SU-DHL-6 (cell line): ENCODE measurements at regions not wholly inside any gene's neighbourhood (a gene's known extent, or its start where the extent isn't known, plus 50 kb on each side); places are given as distances from the start of the nearest gene placed in this dataset.

ENCODE experiments used
- H2AFZ ChIP-seq: fragments of 200-600 bp; sonication (generic); 2 replicates; pipeline ENCODE4 v1.6.1; 2014; ENCODE audit warnings: low read depth, mild to moderate bottlenecking, moderate library complexity, mixed read lengths, antibody characterized with exemption, low read length; ENCODE audit not compliant: severe bottlenecking
- H3F3A ChIP-seq: fragments of 200-600 bp; shearing (Covaris generic); 2 replicates; pipeline ENCODE4 v1.6.0; 2016; ENCODE audit warnings: antibody characterized with exemption, mild to moderate bottlenecking; ENCODE audit not compliant: insufficient read depth
- H3K27ac ChIP-seq: fragments of 200-600 bp; sonication (generic); 2 replicates; pipeline ENCODE4 v1.5.1; 2016; ENCODE audit warnings: low read depth, mild to moderate bottlenecking, low read length, moderate library complexity, mixed read lengths
- H3K27me3 ChIP-seq: fragments of 200-600 bp; sonication (generic), shearing (Covaris generic); 2 replicates; pipeline ENCODE4 v1.6.0; 2014; ENCODE audit warnings: mild to moderate bottlenecking, low read length
- H3K36me3 ChIP-seq: fragments of 200-600 bp; sonication (generic); 2 replicates; pipeline ENCODE4 v1.6.1; 2014; ENCODE audit warnings: mild to moderate bottlenecking, low read length, mixed read lengths
- H3K4me2 ChIP-seq: fragments of 300-600, 200-600 bp; shearing (Covaris generic), sonication (generic); 2 replicates; pipeline ENCODE4 v1.6.0; 2014; ENCODE audit warnings: low read length, low read depth, mild to moderate bottlenecking; ENCODE audit not compliant: poor library complexity, severe bottlenecking
- H3K4me3 ChIP-seq: fragments of 200-600 bp; sonication (generic); 2 replicates; pipeline ENCODE4 v1.5.1; 2014; ENCODE audit warnings: antibody characterized with exemption, low read length, mild to moderate bottlenecking, mixed read lengths; ENCODE audit not compliant: insufficient read depth, poor library complexity, severe bottlenecking
- H3K79me2 ChIP-seq: fragments of 200-600 bp; sonication (generic); 2 replicates; pipeline ENCODE4 v1.6.1; 2014; ENCODE audit warnings: mild to moderate bottlenecking, low read length, moderate library complexity; ENCODE audit not compliant: insufficient read depth
- H3K9ac ChIP-seq: fragments of 200-600 bp; sonication (generic); 2 replicates; pipeline ENCODE4 v1.7.0; 2014; ENCODE audit warnings: mild to moderate bottlenecking, low read length
- H3K9me2 ChIP-seq: fragments of 200-600 bp; sonication (generic); replicated peaks from 2 replicates; pipeline ENCODE4 v1.6.1; 2014; ENCODE audit warnings: low read length; ENCODE audit not compliant: insufficient read depth
- H3K9me3 ChIP-seq: fragments of 200-600 bp; sonication (generic); 2 replicates; pipeline ENCODE4 v1.6.1; 2014; ENCODE audit warnings: low read length, mixed read lengths; ENCODE audit not compliant: insufficient read depth
- H4K20me1 ChIP-seq: fragments of 200-600 bp; sonication (generic); 2 replicates; pipeline ENCODE4 v1.6.1; 2014; ENCODE audit warnings: low read depth, mild to moderate bottlenecking, antibody characterized with exemption, low read length, moderate library complexity, mixed read lengths
- CTCF ChIP-seq: fragments of 200-600 bp; sonication (generic); IDR thresholded peaks from one replicate; pipeline ENCODE4 v1.5.1; 2017; ENCODE audit warnings: antibody characterized with exemption, mild to moderate bottlenecking, low read length, moderate library complexity; ENCODE audit not compliant: insufficient read depth, poor library complexity, severe bottlenecking
- EZH2phosphoT487 ChIP-seq: fragments of 200-600 bp; sonication (generic), shearing (Covaris generic); conservative IDR thresholded peaks from 2 replicates; pipeline ENCODE4 v1.6.1; 2018; ENCODE audit warnings: mild to moderate bottlenecking, antibody characterized with exemption, low read length, moderate library complexity, mixed read lengths

DNA sequence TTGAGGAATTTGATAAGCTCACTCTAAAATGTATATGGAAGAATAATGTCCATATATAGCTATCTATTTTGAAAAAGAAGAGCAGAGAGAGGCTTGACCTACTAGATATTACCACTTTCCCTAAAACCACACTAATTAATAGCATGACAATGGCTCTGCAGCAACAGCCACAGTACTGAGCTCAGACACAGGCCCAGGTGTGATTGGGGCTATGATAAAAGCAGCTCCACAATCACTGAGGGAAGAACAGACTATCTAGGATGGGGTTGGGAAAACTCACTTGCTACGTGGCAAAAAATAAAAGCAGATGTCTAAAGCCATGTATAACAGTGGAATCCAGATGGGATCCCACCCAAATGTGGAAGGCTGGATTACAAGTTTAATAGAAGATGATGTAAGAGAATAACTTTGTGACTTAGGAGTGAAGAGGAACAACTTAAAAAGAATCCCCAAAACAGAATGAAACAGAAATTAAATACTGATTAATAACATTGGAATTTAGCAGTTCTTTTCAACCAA lies 80.8 kb upstream of the RAB4A start:
- no peak overlapping the region for H2AFZ ChIP-seq
- no peaks in the 10 kb centered on the region for H3K27me3 ChIP-seq
- TF ChIP-seq CTCF (no peak), EZH2phosphoT487 (no peak)
- H3F3A ChIP-seq, result no peaks in the 10 kb centered on the region
- no peak overlapping the region for H3K4me2 ChIP-seq
- no peaks in the 10 kb centered on the region for H3K36me3 ChIP-seq
- H3K79me2 ChIP-seq, result no peaks in the 10 kb centered on the region
- no peaks in the 10 kb centered on the region for H3K9me3 ChIP-seq
- H3K9me2 ChIP-seq, result no peaks in the 10 kb centered on the region
- no peak overlapping the region for H3K9ac ChIP-seq
- H3K27ac ChIP-seq, result no peak overlapping the region
- no peaks in the 10 kb centered on the region for H4K20me1 ChIP-seq
- no peak overlapping the region for H3K4me3 ChIP-seq

GRCh38 chr1:229191066-229191674 lies 79.7 kb upstream of the RAB4A start:
- no peaks in the 10 kb centered on the region for H3K79me2 ChIP-seq
- no peak overlapping the region for H3K9ac ChIP-seq
- H3F3A ChIP-seq, result no peaks in the 10 kb centered on the region
- no peak overlapping the region for H2AFZ ChIP-seq
- H3K4me2 ChIP-seq, result no peak overlapping the region
- no peaks in the 10 kb centered on the region for H3K36me3 ChIP-seq
- H3K27ac ChIP-seq, result no peak overlapping the region
- TF ChIP-seq CTCF, result no peak
- H3K27me3 ChIP-seq, result no peaks in the 10 kb centered on the region
- H4K20me1 ChIP-seq, result no peaks in the 10 kb centered on the region
- H3K9me3 ChIP-seq, result no peaks in the 10 kb centered on the region
- H3K9me2 ChIP-seq, result no peaks in the 10 kb centered on the region
- H3K4me3 ChIP-seq, result no peak overlapping the region

DNA sequence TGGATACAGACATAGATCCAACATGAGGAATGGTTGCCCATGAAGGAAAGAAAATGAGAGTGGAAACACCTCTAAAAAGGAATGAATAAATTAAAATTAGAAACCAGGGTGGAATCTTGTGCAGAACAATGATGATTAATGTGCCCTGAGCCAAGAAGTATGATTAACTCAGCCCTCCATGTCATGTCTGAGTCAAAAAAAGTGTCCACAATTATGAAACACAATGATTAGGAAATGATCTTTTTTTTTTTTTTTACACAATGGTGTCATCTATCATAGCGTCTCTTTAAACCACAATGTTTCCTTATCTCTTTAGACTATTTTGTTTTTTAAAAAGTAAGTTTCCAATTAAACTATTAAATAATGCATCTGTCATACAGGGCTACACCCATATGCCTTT lies 78.9 kb upstream of the RAB4A start:
- Histone ChIP-seq H3K27me3 (no peaks in the 10 kb centered on the region), H3K4me3 (no peak overlapping the region), H3K4me2 (no peak overlapping the region), H3K36me3 (no peaks in the 10 kb centered on the region), H4K20me1 (no peaks in the 10 kb centered on the region), H3K79me2 (no peaks in the 10 kb centered on the region), H3F3A (no peaks in the 10 kb centered on the region), H3K9me3 (no peaks in the 10 kb centered on the region), H3K27ac (no peak overlapping the region), H3K9me2 (no peaks in the 10 kb centered on the region), H3K9ac (no peak overlapping the region), H2AFZ (no peak overlapping the region)
- TF ChIP-seq CTCF (no peak), EZH2phosphoT487 (no peak)
